Lung (tissue), 11 donors: ENCODE measurements at regions not wholly inside any gene's neighbourhood (a gene's known extent, or its start where the extent isn't known, plus 50 kb on each side); places are given as distances from the start of the nearest gene placed in this dataset.

ENCODE experiments used
- ATAC-seq: fragments of 200-7000 bp; cut with Tn5 transposase; one replicate; pipeline ENCODE4 v1.9.1; 2020; ENCODE audit warnings: moderate number of reproducible peaks; ENCODE audit not compliant: insufficient read depth, low FRiP score
- DNase-seq, 3 donors: peaks; one replicate each; pipeline ENCODE4 v3.0.0-alpha.2; 2013 to 2017
- H3K27ac ChIP-seq, 2 donors: one replicate each; pipeline ENCODE4 v1.5.1; 2013; ENCODE audit warnings: mild to moderate bottlenecking in 2 of 2, moderate library complexity in 2 of 2, control low read depth in 1 of 2, inconsistent platforms in 1 of 2, low read depth in 1 of 2, low read length in 1 of 2
- H3K27me3 ChIP-seq, 3 donors: one replicate each; pipeline ENCODE4 v1.5.1; 2013; ENCODE audit warnings: low read length in 2 of 3; ENCODE audit not compliant: control insufficient read depth in 3 of 3, insufficient read depth in 3 of 3
- H3K36me3 ChIP-seq, 4 donors: one replicate each; pipeline ENCODE4 v1.5.1; 2013; ENCODE audit warnings: low read length in 4 of 4, mild to moderate bottlenecking in 1 of 4, moderate library complexity in 1 of 4; ENCODE audit not compliant: control insufficient read depth in 4 of 4, insufficient read depth in 4 of 4
- H3K4me1 ChIP-seq, 5 donors: one replicate each; pipeline ENCODE4 v1.5.1; 2013; ENCODE audit warnings: low read length in 5 of 5, mild to moderate bottlenecking in 2 of 5, moderate library complexity in 1 of 5; ENCODE audit not compliant: control insufficient read depth in 5 of 5, insufficient read depth in 5 of 5
- H3K4me3 ChIP-seq: one replicate; pipeline ENCODE4 v1.5.1; 2013; ENCODE audit warnings: mild to moderate bottlenecking, control low read depth, moderate library complexity
- H3K9ac ChIP-seq, 2 donors: one replicate each; pipeline ENCODE4 v1.5.1; 2013; ENCODE audit warnings: low read length in 2 of 2, control low read depth in 1 of 2; ENCODE audit not compliant: insufficient read depth in 1 of 2
- H3K9me3 ChIP-seq, 4 donors: one replicate each; pipeline ENCODE4 v1.5.1; 2013; ENCODE audit warnings: low read length in 3 of 4, mild to moderate bottlenecking in 1 of 4, moderate library complexity in 1 of 4; ENCODE audit not compliant: control insufficient read depth in 4 of 4, insufficient read depth in 3 of 4
- WGBS, 2 donors: extraction: QIAGEN DNeasy Blood & Tissue Kit; methylation state at CpG; one replicate each; pipeline ENCODE4 v1.1.7; 2013; 5-methylcytosine and 5-hydroxymethylcytosine counted together
- TF ChIP-seq, protein P1 (sequence below): IDR thresholded peaks from 2 replicates; pipeline ENCODE4 v1.5.1; 2012; ENCODE audit warnings: mild to moderate bottlenecking; ENCODE audit errors: control extremely low read depth, extremely low read depth
- donor health status: control.
- donor health status: control.
- donor health status: Bipolar disorder and iron deficiency.
- donor health status: healthy.
- donor health status: DM: yes; HTN: yes; CAD: no.

- peaks cover 0 to 5% (median 0%) of the 10 kb centered on the region in 3 donors for H3K27me3 ChIP-seq
- no peak for DNase-seq
- H3K27ac ChIP-seq, result no peak overlapping the region
- H3K9ac ChIP-seq, result no peak overlapping the region
- no peaks in the 10 kb centered on the region for H3K36me3 ChIP-seq
- no peak for ATAC-seq
- H3K4me3 ChIP-seq, result no peak overlapping the region
- TF ChIP-seq, protein P1, sequence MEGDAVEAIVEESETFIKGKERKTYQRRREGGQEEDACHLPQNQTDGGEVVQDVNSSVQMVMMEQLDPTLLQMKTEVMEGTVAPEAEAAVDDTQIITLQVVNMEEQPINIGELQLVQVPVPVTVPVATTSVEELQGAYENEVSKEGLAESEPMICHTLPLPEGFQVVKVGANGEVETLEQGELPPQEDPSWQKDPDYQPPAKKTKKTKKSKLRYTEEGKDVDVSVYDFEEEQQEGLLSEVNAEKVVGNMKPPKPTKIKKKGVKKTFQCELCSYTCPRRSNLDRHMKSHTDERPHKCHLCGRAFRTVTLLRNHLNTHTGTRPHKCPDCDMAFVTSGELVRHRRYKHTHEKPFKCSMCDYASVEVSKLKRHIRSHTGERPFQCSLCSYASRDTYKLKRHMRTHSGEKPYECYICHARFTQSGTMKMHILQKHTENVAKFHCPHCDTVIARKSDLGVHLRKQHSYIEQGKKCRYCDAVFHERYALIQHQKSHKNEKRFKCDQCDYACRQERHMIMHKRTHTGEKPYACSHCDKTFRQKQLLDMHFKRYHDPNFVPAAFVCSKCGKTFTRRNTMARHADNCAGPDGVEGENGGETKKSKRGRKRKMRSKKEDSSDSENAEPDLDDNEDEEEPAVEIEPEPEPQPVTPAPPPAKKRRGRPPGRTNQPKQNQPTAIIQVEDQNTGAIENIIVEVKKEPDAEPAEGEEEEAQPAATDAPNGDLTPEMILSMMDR, result no peak
- no peaks in the 10 kb centered on the region for H3K4me1 ChIP-seq
- WGBS, 2 donors, result 81 to 86% methylated on average over 9 of the region's 9 CpGs
- H3K9me3 ChIP-seq, result peaks cover 0 to 4% (median 0%) of the 10 kb centered on the region in 4 donors
These were observed 161.5 kb upstream of the PFKP start for GRCh38 chr10:2905851-2906250.

GRCh38 chr10:2900530-2900929, 166.8 kb upstream of the PFKP start:
- H3K36me3 ChIP-seq, result no peaks in the 10 kb centered on the region
- H3K27me3 ChIP-seq, result no peaks in the 10 kb centered on the region
- H3K4me1 ChIP-seq, result peaks cover 0 to 4% (median 0%) of the 10 kb centered on the region in 5 donors
- H3K9ac ChIP-seq, result no peak overlapping the region
- no peak for DNase-seq
- WGBS, 2 donors, result 84 to 87% methylated on average over 6 of the region's 6 CpGs
- ATAC-seq, result no peak
- no peak overlapping the region for H3K4me3 ChIP-seq
- H3K9me3 ChIP-seq, result peaks cover 0 to 3% (median 0%) of the 10 kb centered on the region in 4 donors
- no peak overlapping the region for H3K27ac ChIP-seq
- TF ChIP-seq, protein P1, result no peak

GRCh38 chr10:2899246-2899951, 167.9 kb upstream of the PFKP start:
- DNase-seq, result no peak
- no peaks in the 10 kb centered on the region for H3K27me3 ChIP-seq
- WGBS, 2 donors, result 78 to 85% methylated on average over 19 of the region's 19 CpGs

More at GRCh38 chr10:2899246-2899951, 167.9 kb upstream of the PFKP start:
- TF ChIP-seq, protein P1, result no peak
- Histone ChIP-seq H3K9ac (no peak overlapping the region), H3K4me1 (peaks cover 0 to 5% (median 0%) of the 10 kb centered on the region in 5 donors), H3K36me3 (no peaks in the 10 kb centered on the region), H3K27ac (no peak overlapping the region), H3K9me3 (peaks cover 0 to 3% (median 0%) of the 10 kb centered on the region in 4 donors), H3K4me3 (no peak overlapping the region)
- no peak for ATAC-seq
